SK-N-SH (cell line): ENCODE measurements at regions not wholly inside any gene's neighbourhood (a gene's known extent, or its start where the extent isn't known, plus 50 kb on each side); places are given as distances from the start of the nearest gene placed in this dataset.

Experiments used
- CTCF ChIA-PET: fragments of 300-600, 350-600 bp; formaldehyde crosslinking; extraction: SDS; loops from one replicate; lab custom pipeline; 2021; lab: Yijun Ruan, JAX
- POLR2A ChIA-PET: fragments of 350-600 bp; sonication (Branson Sonifier 250); formaldehyde crosslinking; extraction: SDS; loops from one replicate; lab custom pipeline; 2020; ENCODE audit warnings: antibody characterized with exemption, inconsistent platforms; lab: Yijun Ruan, JAX
- DNase-seq: peaks from one replicate; pipeline ENCODE4 v3.0.0; 2012
- H2AFZ ChIP-seq: fragments of 200-600 bp; sonication (generic); 2 replicates; pipeline ENCODE4 v1.8.1; 2016; ENCODE audit warnings: antibody characterized with exemption, mild to moderate bottlenecking, low read depth
- H3F3A ChIP-seq: fragments of 200-600 bp; sonication (generic); replicated peaks from 2 replicates; pipeline ENCODE3; 2016; ENCODE audit warnings: antibody characterized with exemption, mild to moderate bottlenecking; ENCODE audit not compliant: insufficient read depth
- H3K27ac ChIP-seq, 2 experiments: fragments of 200-500 bp in 1 of 2; fragments of 200-600 bp in 1 of 2; sonication (Bioruptor generic) in 1 of 2; sonication (generic), shearing (Covaris generic) in 1 of 2; 2 replicates each; pipeline versions ENCODE4 v1.5.1 to v1.6.1; 2014 to 2016; ENCODE audit warnings: low read depth in 2 of 2, inconsistent platforms in 1 of 2, low read length in 1 of 2, mild to moderate bottlenecking in 1 of 2, mixed read lengths in 1 of 2
- H3K27me3 ChIP-seq: fragments of 200-600 bp; sonication (generic), shearing (Covaris generic); 2 replicates; pipeline ENCODE4 v1.6.1; 2016; ENCODE audit warnings: mixed run types; ENCODE audit not compliant: insufficient read depth
- H3K36me3 ChIP-seq, 2 experiments: fragments of 200-500 bp in 1 of 2; fragments of 200-600 bp in 1 of 2; sonication (Bioruptor generic) in 1 of 2; sonication (generic) in 1 of 2; replicated peaks in 1 of 2; 2 replicates each; pipeline versions ENCODE3 to v1.5.1; 2014 to 2016; ENCODE audit warnings: low read length in 1 of 2, mild to moderate bottlenecking in 1 of 2; ENCODE audit not compliant: insufficient read depth in 2 of 2, control insufficient read depth in 1 of 2
- H3K4me1 ChIP-seq, 2 experiments: fragments of 200-500 bp in 1 of 2; fragments of 200-600 bp in 1 of 2; sonication (Bioruptor generic) in 1 of 2; sonication (generic), shearing (Covaris generic) in 1 of 2; 2 replicates each; pipeline versions ENCODE4 v1.5.1 to v1.6.1; 2014 to 2016; ENCODE audit warnings: low read depth in 1 of 2, low read length in 1 of 2, mixed run types in 1 of 2; ENCODE audit not compliant: insufficient read depth in 2 of 2, control insufficient read depth in 1 of 2
- H3K4me2 ChIP-seq: fragments of 200-600 bp; sonication (generic), shearing (Covaris generic); 2 replicates; pipeline ENCODE4 v1.6.1; 2017; ENCODE audit warnings: mixed run types
- H3K4me3 ChIP-seq, 2 experiments: fragments of 200-500 bp in 1 of 2; fragments of 200-600 bp in 1 of 2; sonication (Bioruptor generic) in 1 of 2; sonication (generic), shearing (Covaris generic) in 1 of 2; 2 replicates each; pipeline versions ENCODE4 v1.5.1 to v1.8.1; 2014 to 2016; ENCODE audit warnings: low read depth in 2 of 2, inconsistent platforms in 1 of 2, low read length in 1 of 2, mild to moderate bottlenecking in 1 of 2, mixed read lengths in 1 of 2, moderate library complexity in 1 of 2
- H3K79me2 ChIP-seq: fragments of 200-600 bp; sonication (generic); 2 replicates; pipeline ENCODE4 v1.8.1; 2017; ENCODE audit warnings: mild to moderate bottlenecking; ENCODE audit not compliant: insufficient read depth
- H3K9ac ChIP-seq: fragments of 200-600 bp; sonication (generic); 2 replicates; pipeline ENCODE4 v1.6.1; 2017; ENCODE audit warnings: mixed run types
- H3K9me2 ChIP-seq: fragments of 200-600 bp; sonication (generic); 2 replicates; pipeline ENCODE4 v1.6.1; 2017; ENCODE audit warnings: mixed run types
- H3K9me3 ChIP-seq: fragments of 200-600 bp; sonication (generic); 2 replicates; pipeline ENCODE4 v1.6.1; 2017; ENCODE audit warnings: mixed run types, mild to moderate bottlenecking, moderate library complexity
- H4K20me1 ChIP-seq: fragments of 200-600 bp; sonication (generic); 2 replicates; pipeline ENCODE4 v1.6.1; 2017; ENCODE audit warnings: mild to moderate bottlenecking, mixed run types; ENCODE audit not compliant: insufficient read depth
- FOXM1 ChIP-seq: IDR thresholded peaks from 2 replicates; pipeline ENCODE4 v1.4.0; 2012; ENCODE audit warnings: low read depth, mild to moderate bottlenecking
- GATA2 ChIP-seq: sonication (generic); formaldehyde crosslinking; IDR thresholded peaks from 2 replicates; pipeline ENCODE4 v1.5.0; 2020; ENCODE audit warnings: mild to moderate bottlenecking, missing genetic modification reagents
- JUND ChIP-seq: IDR thresholded peaks from 2 replicates; pipeline ENCODE4 v1.4.0; 2012
- MAX ChIP-seq: IDR thresholded peaks from 2 replicates; pipeline ENCODE4 v1.4.0; 2012; ENCODE audit warnings: low read depth
- RAD21 ChIP-seq: IDR thresholded peaks from 2 replicates; pipeline ENCODE4 v1.6.1; 2012; ENCODE audit warnings: mild to moderate bottlenecking, low read length
- RCOR1 ChIP-seq: fragments of 150-350 bp; IDR thresholded peaks from 2 replicates; pipeline ENCODE4 v1.6.1; 2017; ENCODE audit warnings: antibody characterized with exemption, low read length
- TAF1 ChIP-seq: IDR thresholded peaks from 2 replicates; pipeline ENCODE4 v1.6.1; 2012; ENCODE audit warnings: low read depth, mild to moderate bottlenecking, low read length, moderate library complexity, borderline replicate concordance
- TEAD4 ChIP-seq: IDR thresholded peaks from 2 replicates; pipeline ENCODE4 v1.4.0; 2012; ENCODE audit warnings: mild to moderate bottlenecking, borderline replicate concordance; ENCODE audit not compliant: insufficient read depth
- WGBS: methylation state at CpG from one replicate; pipeline ENCODE4 v1.1.6; 2017; ENCODE audit warnings: low lambda C conversion rate; 5-methylcytosine and 5-hydroxymethylcytosine counted together
- TF ChIP-seq, protein P1 (sequence below): IDR thresholded peaks from 2 replicates; pipeline ENCODE4 v1.6.1; 2012; ENCODE audit warnings: mild to moderate bottlenecking, low read depth, low read length, moderate library complexity

GRCh38 chr19:41500443-41500842, 57.5 kb downstream of the ERICH4 start (continued):
- TF ChIP-seq, protein P1, sequence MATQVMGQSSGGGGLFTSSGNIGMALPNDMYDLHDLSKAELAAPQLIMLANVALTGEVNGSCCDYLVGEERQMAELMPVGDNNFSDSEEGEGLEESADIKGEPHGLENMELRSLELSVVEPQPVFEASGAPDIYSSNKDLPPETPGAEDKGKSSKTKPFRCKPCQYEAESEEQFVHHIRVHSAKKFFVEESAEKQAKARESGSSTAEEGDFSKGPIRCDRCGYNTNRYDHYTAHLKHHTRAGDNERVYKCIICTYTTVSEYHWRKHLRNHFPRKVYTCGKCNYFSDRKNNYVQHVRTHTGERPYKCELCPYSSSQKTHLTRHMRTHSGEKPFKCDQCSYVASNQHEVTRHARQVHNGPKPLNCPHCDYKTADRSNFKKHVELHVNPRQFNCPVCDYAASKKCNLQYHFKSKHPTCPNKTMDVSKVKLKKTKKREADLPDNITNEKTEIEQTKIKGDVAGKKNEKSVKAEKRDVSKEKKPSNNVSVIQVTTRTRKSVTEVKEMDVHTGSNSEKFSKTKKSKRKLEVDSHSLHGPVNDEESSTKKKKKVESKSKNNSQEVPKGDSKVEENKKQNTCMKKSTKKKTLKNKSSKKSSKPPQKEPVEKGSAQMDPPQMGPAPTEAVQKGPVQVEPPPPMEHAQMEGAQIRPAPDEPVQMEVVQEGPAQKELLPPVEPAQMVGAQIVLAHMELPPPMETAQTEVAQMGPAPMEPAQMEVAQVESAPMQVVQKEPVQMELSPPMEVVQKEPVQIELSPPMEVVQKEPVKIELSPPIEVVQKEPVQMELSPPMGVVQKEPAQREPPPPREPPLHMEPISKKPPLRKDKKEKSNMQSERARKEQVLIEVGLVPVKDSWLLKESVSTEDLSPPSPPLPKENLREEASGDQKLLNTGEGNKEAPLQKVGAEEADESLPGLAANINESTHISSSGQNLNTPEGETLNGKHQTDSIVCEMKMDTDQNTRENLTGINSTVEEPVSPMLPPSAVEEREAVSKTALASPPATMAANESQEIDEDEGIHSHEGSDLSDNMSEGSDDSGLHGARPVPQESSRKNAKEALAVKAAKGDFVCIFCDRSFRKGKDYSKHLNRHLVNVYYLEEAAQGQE, result no peak
- no peak for TF ChIP-seq JUND

DNA sequence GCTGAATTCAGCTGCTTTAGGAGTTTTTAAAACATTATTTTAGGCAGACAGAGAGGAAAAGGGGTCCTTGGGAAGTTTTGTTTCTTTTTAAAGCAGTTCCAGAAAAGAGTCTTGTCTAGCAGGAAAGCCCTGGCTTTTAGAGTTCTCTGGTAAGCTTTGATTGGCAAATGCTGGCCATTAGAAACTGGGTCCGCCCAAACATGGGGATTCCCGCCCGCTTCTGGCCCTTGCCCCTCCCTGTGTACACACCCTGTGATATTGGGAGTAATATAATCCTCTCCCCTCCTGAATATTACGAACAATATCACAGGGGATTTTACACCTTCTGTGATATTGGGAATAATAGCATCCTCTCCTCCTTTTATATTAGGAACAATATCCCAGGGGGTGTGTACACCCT, 58.9 kb downstream of the ERICH4 start:
- TF ChIP-seq GATA2 (CRISPR knock-in tag) (no peak), TEAD4 (no peak), TAF1 (no peak), MAX (no peak), RAD21 (no peak), FOXM1 (no peak), RCOR1 (no peak)
- TF ChIP-seq, protein P1, result no peak
- TF ChIP-seq, all 33 proteins: peak for 0
- Histone ChIP-seq H3K27ac (no peak overlapping the region), H2AFZ (peak overlapping the region; percentile 76; the same call in 1 of the 2 replicates), H3F3A (peaks cover 3% of the 10 kb centered on the region), H3K4me1 (peaks cover 0 to 6% of the 10 kb centered on the region in 2 experiments; a peak in 2 of 4 replicates), H3K9me3 (no peaks in the 10 kb centered on the region), H3K27me3 (peaks cover 62% of the 10 kb centered on the region), H3K36me3 (no peaks in the 10 kb centered on the region), H3K9ac (no peak overlapping the region), H3K9me2 (no peaks in the 10 kb centered on the region), H3K4me3 (peak overlapping the region in 1 of 2 experiments; percentile 0; a peak in 1 of 4 replicates), H3K79me2 (no peaks in the 10 kb centered on the region), H3K4me2 (peak overlapping the region; percentile 48), H4K20me1 (no peaks in the 10 kb centered on the region)
- WGBS, result 24% methylated on average over 4 of the region's 4 CpGs
- POLR2A ChIA-PET, result no interaction called here
- CTCF ChIA-PET, result no interaction called here
- no peak for DNase-seq
